ENCODE measurements at regions not wholly inside any gene's neighbourhood (a gene's known extent, or its start where the extent isn't known, plus 50 kb on each side); places are given as distances from the start of the nearest gene placed in this dataset.

DNA sequence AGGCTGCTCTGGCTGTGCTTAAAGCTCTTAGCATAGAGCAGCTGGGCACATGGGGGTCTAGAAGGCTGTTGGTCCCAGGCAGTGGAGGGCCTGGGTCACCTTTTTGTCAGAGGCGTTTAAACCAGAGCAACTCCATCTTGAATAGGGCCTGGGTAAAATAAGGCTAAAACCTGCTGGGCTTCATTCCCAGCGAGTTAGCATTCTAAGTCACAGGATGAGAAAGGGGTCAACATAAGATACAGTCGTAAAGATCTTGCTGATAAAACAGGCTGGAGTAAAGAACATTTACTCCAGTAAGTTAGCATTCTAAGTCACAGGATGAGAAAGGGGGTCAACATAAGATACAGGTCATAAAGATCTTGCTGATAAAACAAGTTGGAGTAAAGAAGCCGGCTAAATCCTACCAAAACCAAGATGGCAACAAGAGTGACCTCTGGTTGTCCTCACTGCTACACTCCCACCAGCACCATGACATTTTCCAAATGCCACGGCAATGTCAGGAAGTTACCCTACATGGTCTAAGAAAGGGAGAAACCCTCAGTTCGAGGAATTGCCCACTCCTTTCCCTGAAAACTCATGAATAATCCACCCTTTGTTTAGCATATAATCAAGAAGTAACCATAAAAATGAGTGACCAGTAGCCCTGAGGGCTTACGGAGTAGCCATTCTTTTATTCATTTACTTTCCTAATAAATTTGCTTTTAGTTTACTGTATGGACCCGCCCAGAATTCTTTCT, 96.8 kb upstream of the PCBD1 start:
- dilution Hi-C loops (cut with MboI; ENCODE audit: extremely low pct_ligation_motif_present, low sequenced_read_pairs): no loop called here
- Histone ChIP-seq H3K79me2 (ENCODE audit: control insufficient read depth, insufficient read depth, low read length) (no peaks in the 10 kb centered on the region), H3K27me3 (ENCODE audit: control insufficient read depth, extremely low read depth, insufficient read depth, low read length) (no peaks in the 10 kb centered on the region), H4K20me1 (ENCODE audit: control insufficient read depth, extremely low read depth, insufficient read depth, low read length) (no peaks in the 10 kb centered on the region), H3K27ac (ENCODE audit: control insufficient read depth, insufficient read depth, low read length) (no peak overlapping the region), H2AFZ (ENCODE audit: control insufficient read depth, low read length) (no peak overlapping the region), H3K36me3 (ENCODE audit: control insufficient read depth in 2 of 2, extremely low read depth in 1 of 2, insufficient read depth in 2 of 2, low read length in 2 of 2) (no peaks in the 10 kb centered on the region), H3K4me1 (ENCODE audit: control insufficient read depth, extremely low read depth, insufficient read depth, low read length) (peaks cover 8% of the 10 kb centered on the region), H3K4me3 (ENCODE audit: control insufficient read depth in 2 of 3, extremely low read depth in 1 of 3, insufficient read depth in 2 of 3, low read depth in 1 of 3, low read length in 3 of 3) (no peak overlapping the region), H3K9ac (ENCODE audit: control insufficient read depth, extremely low read depth, insufficient read depth, low read length) (no peak overlapping the region), H3K4me2 (ENCODE audit: control insufficient read depth, extremely low read depth, insufficient read depth, low read depth, low read length) (no peak overlapping the region), H3K9me1 (ENCODE audit: control insufficient read depth, extremely low read depth, insufficient read depth, low read length) (no peaks in the 10 kb centered on the region), H3K9me3 (ENCODE audit: control insufficient read depth, low read depth, low read length) (no peaks in the 10 kb centered on the region)
- no peak for TF ChIP-seq EZH2 (IDR thresholded peaks at IDR 0.05; ENCODE audit: low read length)
- TF ChIP-seq, protein P1, sequence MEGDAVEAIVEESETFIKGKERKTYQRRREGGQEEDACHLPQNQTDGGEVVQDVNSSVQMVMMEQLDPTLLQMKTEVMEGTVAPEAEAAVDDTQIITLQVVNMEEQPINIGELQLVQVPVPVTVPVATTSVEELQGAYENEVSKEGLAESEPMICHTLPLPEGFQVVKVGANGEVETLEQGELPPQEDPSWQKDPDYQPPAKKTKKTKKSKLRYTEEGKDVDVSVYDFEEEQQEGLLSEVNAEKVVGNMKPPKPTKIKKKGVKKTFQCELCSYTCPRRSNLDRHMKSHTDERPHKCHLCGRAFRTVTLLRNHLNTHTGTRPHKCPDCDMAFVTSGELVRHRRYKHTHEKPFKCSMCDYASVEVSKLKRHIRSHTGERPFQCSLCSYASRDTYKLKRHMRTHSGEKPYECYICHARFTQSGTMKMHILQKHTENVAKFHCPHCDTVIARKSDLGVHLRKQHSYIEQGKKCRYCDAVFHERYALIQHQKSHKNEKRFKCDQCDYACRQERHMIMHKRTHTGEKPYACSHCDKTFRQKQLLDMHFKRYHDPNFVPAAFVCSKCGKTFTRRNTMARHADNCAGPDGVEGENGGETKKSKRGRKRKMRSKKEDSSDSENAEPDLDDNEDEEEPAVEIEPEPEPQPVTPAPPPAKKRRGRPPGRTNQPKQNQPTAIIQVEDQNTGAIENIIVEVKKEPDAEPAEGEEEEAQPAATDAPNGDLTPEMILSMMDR (optimal IDR thresholded peaks at IDR 0.05 in 1 of 3, IDR thresholded peaks at IDR 0.05 in 1 of 3, conservative IDR thresholded peaks at IDR 0.05 in 1 of 3; ENCODE audit: extremely low read depth in 1 of 3, insufficient read depth in 2 of 3, low read length in 3 of 3): no peak
- DNase-seq (ENCODE audit: low read depth, low spot score) (no peak), FAIRE-seq (no peak)

DNA sequence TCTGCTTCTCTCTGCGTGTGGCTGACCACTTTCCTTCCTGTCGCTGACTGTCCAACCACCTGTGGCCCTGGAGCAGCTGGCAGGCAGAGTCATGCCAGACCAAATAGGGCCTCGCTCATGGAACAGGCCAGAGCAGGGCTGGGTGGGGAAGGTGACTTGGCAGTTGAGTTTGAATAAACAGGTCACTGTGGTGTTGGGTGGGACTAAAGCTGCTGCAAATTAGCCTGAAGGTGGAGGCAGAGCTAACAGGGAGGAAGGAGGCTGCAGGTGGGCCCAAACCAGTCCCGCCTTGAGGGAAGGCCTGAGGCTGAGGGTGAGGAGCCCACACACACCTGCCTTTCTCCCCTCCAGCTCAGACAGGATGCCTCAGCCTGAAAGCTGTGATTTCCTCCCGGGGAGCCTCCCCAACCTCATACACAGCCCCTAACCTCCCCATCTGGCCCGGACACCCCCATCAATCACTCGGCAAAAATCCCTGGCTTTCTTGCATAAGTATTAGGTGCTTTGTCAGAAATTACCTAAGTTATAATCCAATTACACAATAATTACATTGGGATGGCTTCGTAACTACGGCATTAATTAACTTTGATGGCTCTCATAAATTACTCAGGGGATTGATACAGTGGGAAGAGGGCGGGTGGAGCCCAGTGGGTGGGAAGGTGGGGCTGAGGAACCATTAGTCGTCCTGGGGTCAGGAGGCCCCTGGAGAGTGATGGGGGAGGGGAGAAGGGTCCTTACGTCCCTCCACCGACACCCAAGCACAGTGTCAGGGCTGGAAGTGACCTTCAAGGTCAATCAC, 97.7 kb upstream of the PCBD1 start:
- Histone ChIP-seq H3K9me1 (ENCODE audit: control insufficient read depth, extremely low read depth, insufficient read depth, low read length) (no peaks in the 10 kb centered on the region), H3K4me1 (ENCODE audit: control insufficient read depth, extremely low read depth, insufficient read depth, low read length) (peaks cover 8% of the 10 kb centered on the region), H2AFZ (ENCODE audit: control insufficient read depth, low read length) (no peak overlapping the region), H3K9ac (ENCODE audit: control insufficient read depth, extremely low read depth, insufficient read depth, low read length) (no peak overlapping the region), H3K36me3 (ENCODE audit: control insufficient read depth in 2 of 2, extremely low read depth in 1 of 2, insufficient read depth in 2 of 2, low read length in 2 of 2) (no peaks in the 10 kb centered on the region), H3K79me2 (ENCODE audit: control insufficient read depth, insufficient read depth, low read length) (no peaks in the 10 kb centered on the region), H3K9me3 (ENCODE audit: control insufficient read depth, low read depth, low read length) (no peaks in the 10 kb centered on the region), H3K4me2 (ENCODE audit: control insufficient read depth, extremely low read depth, insufficient read depth, low read depth, low read length) (no peak overlapping the region), H3K4me3 (ENCODE audit: control insufficient read depth in 2 of 3, extremely low read depth in 1 of 3, insufficient read depth in 2 of 3, low read depth in 1 of 3, low read length in 3 of 3) (no peak overlapping the region), H4K20me1 (ENCODE audit: control insufficient read depth, extremely low read depth, insufficient read depth, low read length) (no peaks in the 10 kb centered on the region), H3K27ac (ENCODE audit: control insufficient read depth, insufficient read depth, low read length) (no peak overlapping the region), H3K27me3 (ENCODE audit: control insufficient read depth, extremely low read depth, insufficient read depth, low read length) (peaks cover 4% of the 10 kb centered on the region)
- FAIRE-seq (no peak), DNase-seq (ENCODE audit: low read depth, low spot score) (peak; percentile 28)
- TF ChIP-seq, protein P1 (optimal IDR thresholded peaks at IDR 0.05 in 1 of 3, IDR thresholded peaks at IDR 0.05 in 1 of 3, conservative IDR thresholded peaks at IDR 0.05 in 1 of 3; ENCODE audit: extremely low read depth in 1 of 3, insufficient read depth in 2 of 3, low read length in 3 of 3): no peak
- dilution Hi-C loops (cut with MboI; ENCODE audit: extremely low pct_ligation_motif_present, low sequenced_read_pairs): no loop called here

Data from keratinocyte (primary cell).